HCT116 (cell line): ENCODE measurements at regions not wholly inside any gene's neighbourhood (a gene's known extent, or its start where the extent isn't known, plus 50 kb on each side); places are given as distances from the start of the nearest gene placed in this dataset.

Experiments used
- TF ChIP-seq, protein P1 (sequence below): IDR thresholded peaks from 2 replicates; pipeline ENCODE4 v1.6.1; 2012; ENCODE audit warnings: low read depth
- TF ChIP-seq, protein P2 (sequence below), 3 experiments: fragments of 200-600 bp in 1 of 3; sonication (generic) in 1 of 3; IDR thresholded peaks in 2 of 3; conservative IDR thresholded peaks in 1 of 3; 2 replicates each; pipeline ENCODE4 v1.5.1; 2012 to 2017; ENCODE audit warnings: low read depth in 2 of 3, low read length in 2 of 3, antibody characterized with exemption in 1 of 3, borderline replicate concordance in 1 of 3, control low read depth in 1 of 3, mild to moderate bottlenecking in 1 of 3, mixed read lengths in 1 of 3, mixed run types in 1 of 3, moderate library complexity in 1 of 3; ENCODE audit not compliant: insufficient read depth in 1 of 3

DNA sequence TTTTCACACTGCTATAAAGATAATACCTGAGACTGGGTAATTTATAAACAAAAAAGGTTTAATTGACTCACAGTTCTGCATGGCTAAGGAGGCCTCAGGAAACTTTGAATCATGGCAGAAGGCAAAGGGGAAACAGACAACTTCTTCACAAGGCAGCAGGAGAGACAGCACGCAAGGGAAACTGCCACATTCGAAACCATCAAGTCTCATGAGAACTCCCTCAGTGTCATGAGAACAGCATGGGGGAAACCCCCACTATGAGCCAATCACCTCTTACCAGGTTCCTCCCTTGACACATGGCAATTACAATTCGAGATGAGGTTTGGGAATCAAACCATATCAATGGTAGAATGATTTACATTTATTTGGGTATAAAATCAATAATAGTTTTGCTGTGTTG is 558.5 kb downstream of the TMTC2 start:
- TF ChIP-seq, protein P1, sequence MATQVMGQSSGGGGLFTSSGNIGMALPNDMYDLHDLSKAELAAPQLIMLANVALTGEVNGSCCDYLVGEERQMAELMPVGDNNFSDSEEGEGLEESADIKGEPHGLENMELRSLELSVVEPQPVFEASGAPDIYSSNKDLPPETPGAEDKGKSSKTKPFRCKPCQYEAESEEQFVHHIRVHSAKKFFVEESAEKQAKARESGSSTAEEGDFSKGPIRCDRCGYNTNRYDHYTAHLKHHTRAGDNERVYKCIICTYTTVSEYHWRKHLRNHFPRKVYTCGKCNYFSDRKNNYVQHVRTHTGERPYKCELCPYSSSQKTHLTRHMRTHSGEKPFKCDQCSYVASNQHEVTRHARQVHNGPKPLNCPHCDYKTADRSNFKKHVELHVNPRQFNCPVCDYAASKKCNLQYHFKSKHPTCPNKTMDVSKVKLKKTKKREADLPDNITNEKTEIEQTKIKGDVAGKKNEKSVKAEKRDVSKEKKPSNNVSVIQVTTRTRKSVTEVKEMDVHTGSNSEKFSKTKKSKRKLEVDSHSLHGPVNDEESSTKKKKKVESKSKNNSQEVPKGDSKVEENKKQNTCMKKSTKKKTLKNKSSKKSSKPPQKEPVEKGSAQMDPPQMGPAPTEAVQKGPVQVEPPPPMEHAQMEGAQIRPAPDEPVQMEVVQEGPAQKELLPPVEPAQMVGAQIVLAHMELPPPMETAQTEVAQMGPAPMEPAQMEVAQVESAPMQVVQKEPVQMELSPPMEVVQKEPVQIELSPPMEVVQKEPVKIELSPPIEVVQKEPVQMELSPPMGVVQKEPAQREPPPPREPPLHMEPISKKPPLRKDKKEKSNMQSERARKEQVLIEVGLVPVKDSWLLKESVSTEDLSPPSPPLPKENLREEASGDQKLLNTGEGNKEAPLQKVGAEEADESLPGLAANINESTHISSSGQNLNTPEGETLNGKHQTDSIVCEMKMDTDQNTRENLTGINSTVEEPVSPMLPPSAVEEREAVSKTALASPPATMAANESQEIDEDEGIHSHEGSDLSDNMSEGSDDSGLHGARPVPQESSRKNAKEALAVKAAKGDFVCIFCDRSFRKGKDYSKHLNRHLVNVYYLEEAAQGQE = no peak
- TF ChIP-seq, protein P2, sequence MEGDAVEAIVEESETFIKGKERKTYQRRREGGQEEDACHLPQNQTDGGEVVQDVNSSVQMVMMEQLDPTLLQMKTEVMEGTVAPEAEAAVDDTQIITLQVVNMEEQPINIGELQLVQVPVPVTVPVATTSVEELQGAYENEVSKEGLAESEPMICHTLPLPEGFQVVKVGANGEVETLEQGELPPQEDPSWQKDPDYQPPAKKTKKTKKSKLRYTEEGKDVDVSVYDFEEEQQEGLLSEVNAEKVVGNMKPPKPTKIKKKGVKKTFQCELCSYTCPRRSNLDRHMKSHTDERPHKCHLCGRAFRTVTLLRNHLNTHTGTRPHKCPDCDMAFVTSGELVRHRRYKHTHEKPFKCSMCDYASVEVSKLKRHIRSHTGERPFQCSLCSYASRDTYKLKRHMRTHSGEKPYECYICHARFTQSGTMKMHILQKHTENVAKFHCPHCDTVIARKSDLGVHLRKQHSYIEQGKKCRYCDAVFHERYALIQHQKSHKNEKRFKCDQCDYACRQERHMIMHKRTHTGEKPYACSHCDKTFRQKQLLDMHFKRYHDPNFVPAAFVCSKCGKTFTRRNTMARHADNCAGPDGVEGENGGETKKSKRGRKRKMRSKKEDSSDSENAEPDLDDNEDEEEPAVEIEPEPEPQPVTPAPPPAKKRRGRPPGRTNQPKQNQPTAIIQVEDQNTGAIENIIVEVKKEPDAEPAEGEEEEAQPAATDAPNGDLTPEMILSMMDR (IDR thresholded peaks at IDR 0.05 in 2 of 3, conservative IDR thresholded peaks at IDR 0.05 in 1 of 3; ENCODE audit: borderline replicate concordance in 1 of 3, insufficient read depth in 1 of 3, low read depth in 2 of 3, low read length in 2 of 3) = no peak
